NCI-H510A treated with DMSO at 0.1 percent for 48 hours (cell line): ENCODE measurements at regions not wholly inside any gene's neighbourhood (a gene's known extent, or its start where the extent isn't known, plus 50 kb on each side); places are given as distances from the start of the nearest gene placed in this dataset.
A peak's percentile ranks its signal among the peaks of the same experiment; 100 is the strongest.

Experiments used
- DNase-seq: peaks from one replicate; lab custom pipeline; 2025; lab: John Stamatoyannopoulos, UW

GRCh38 chr11:119855066-119855465 is 126.1 kb upstream of the NECTIN1 start:
- no peak for DNase-seq

DNA sequence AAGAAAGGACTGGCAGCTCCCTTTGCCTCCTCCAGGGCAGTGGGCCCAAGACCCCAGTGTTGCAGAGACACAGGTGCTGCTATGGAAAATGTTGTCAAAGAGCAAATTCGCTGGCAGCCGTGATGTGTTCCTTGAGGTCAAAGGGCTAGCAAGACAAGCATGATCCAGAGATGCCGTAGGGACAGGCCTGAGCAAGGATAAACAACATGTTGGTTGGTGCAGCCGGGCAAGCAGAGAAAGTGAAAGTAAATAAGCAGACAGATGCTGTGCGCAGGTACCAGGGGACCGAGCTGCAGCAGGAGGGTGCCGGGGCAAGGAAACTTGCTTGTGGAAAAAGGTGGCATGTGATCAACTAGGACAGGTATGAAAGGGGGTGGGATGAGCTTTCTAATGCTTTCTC is 125.5 kb upstream of the NECTIN1 start:
- peak; percentile 63 for DNase-seq

- DNase-seq = no peak
These were observed 124.8 kb upstream of the NECTIN1 start for GRCh38 chr11:119853581-119854360.

GRCh38 chr11:119852741-119853140 is 123.7 kb upstream of the NECTIN1 start:
- DNase-seq = no peak

GRCh38 chr11:119850822-119851409 is 121.9 kb upstream of the NECTIN1 start:
- no peak for DNase-seq

GRCh38 chr11:119849872-119850271 is 120.9 kb upstream of the NECTIN1 start:
- no peak for DNase-seq

DNA sequence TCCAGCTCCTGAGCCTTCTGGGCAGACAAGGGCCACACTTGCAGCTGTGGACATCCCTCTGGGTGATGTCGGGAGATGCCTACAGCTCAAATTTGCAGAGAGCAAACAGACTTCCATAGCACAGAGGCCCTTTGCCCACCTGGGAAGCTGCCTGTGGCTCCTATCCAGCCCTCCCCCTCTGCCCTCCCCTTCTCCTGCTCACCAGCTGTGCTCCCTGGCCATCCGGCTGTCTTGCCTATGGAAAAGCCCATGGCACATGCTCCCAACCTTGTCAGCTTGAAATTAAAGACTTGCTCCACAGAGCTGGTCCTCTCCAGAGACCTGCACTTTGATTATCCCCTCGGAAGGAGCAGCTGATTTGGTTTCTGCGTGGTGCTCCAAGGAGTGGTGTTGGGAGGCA is 118.9 kb upstream of the NECTIN1 start:
- DNase-seq = no peak

GRCh38 chr11:119846374-119846773 is 117.4 kb upstream of the NECTIN1 start:
- DNase-seq = no peak

DNA sequence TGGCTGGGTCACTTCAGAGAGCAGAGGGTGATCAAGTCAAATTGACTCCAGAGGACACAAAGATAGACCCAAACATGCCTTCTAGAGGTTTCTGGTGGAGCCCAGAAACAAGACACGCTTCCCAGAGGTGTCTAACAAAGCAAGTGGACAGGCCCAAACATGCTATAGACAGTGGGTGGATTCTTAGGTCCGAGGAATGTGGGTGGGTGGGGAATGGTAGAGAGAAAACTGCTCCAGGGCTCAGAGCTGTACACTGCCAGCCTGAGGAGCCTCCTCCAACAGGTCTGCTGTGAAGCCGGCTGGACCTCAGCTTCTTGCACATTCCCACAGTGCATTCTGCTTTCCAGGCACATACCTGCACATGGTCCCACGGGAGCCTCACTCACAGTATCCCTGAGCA is 116.8 kb upstream of the NECTIN1 start:
- DNase-seq = no peak

- DNase-seq = no peak
These were observed 116.3 kb upstream of the NECTIN1 start for GRCh38 chr11:119845305-119845704.

DNA sequence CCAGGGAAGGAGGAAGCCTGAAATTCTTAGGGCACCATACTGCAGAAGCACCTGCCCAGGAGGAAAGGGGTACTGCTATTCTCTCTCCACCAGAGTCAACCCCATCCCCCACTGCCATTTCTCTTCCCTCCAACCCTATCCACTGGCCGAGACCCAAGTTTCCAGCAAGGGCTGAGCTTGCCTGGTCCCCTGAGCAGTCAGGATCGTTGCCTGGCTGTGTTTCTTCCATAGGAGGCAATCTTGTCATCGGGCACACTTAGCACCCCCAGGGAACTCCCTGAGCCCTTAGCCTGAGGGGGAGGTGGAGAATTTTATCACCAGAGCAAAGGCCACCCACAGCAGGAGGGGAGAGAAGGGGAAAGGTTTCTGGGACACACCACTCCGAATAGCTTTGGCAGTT is 115.8 kb upstream of the NECTIN1 start:
- no peak for DNase-seq

GRCh38 chr11:119843877-119844276 is 114.9 kb upstream of the NECTIN1 start:
- DNase-seq = no peak

- no peak for DNase-seq
These were observed 113.7 kb upstream of the NECTIN1 start for GRCh38 chr11:119842731-119843130.

- no peak for DNase-seq
These were observed 110.6 kb upstream of the NECTIN1 start for GRCh38 chr11:119839476-119840133.

DNA sequence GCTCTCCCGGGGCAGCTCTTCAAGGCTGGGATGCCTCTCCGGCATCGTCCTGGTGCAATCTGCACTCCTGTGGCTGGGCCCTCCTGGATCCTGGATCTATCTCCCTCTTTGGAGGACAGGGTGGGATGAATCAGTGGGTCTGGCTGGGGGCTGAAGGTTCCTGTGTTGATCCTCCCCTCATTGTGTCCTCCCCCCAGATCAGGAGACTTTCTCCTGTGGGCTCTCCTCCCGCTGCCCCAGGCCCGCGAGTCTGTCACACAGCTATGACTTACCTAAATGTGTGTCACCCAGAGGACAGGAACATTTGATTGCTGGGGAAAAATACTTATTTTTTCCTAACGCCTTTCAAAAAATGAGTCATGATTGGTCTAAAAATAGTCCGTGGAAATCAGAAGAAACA is 106.8 kb upstream of the NECTIN1 start:
- DNase-seq = no peak

DNA sequence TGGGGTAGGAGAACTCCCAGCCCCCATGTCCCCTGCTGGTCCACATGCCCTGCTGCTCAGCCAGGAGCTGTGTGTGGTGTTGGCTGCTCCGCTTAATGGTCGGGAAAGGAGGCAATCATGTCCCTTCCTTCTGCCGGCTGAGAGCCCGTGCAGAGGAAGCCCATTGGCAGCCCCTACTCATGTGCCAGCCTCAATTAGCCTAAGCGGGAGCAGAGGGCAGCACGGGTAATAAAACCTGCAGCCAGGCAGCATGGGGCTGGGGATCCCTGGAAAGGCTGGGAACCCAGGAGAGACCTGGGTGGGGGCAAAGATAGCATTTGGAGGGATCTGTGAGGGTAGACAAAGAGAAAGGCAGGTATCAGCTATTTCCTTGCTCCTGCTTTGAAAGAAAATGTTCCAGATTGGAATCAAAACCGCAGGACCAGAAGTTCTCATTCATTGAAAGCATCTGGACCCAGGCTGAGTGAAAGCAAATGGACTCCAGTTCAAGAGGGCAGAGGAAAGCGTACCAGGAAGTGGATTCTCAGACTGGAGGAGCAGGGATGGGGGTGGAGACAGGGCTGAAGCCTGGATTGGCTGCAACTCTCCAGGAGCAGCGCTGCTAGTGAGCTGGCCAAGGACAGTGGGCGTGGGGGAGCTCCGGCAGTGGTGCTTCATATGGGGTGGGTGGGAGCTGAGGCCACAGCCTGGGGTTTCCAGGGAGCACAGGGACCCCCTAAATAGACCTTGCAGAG is 103.4 kb upstream of the NECTIN1 start:
- peak; percentile 82 for DNase-seq

GRCh38 chr11:119831011-119831410 is 102.0 kb upstream of the NECTIN1 start:
- DNase-seq = no peak

DNA sequence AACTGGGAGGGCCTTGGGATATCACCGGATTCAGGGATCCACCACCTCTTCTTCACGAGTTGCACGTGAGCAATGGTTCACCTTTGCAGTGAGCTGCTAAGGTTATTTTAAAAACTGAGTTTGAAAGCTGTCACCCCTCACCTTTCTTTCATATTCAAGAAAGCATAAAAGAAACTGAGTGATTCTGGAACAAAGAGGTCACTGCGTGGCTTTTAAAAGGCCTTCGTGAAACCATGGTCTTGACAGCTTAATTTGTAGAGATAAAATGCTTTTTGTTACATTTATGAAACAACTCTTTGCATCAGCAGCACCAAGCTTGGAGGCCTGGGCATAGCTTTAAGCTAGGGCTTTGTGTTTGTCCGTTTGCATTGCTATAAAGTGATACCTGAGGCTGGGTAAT is 101.4 kb upstream of the NECTIN1 start:
- DNase-seq = no peak

- DNase-seq = no peak
These were observed 100.4 kb upstream of the NECTIN1 start for GRCh38 chr11:119829402-119829801.

DNA sequence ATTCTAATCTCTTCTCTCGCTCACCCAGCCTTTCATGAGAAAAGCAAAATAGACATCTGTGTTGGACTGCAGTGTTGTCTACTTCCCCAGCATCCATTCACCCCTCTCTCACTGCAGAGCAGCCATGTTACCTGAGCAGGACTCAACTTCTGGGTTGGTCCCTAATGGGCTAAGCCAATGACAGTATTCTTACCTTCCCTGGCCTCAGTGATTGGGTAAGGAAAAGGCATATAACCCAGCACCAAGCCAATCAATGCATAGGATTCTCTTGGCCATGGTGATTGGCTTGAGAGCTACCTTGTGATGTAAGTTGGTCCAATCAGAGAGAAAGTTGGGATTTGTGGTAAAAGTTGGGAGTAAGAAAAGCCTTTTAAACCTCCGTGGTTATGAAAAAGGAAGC is 99.8 kb upstream of the NECTIN1 start:
- no peak for DNase-seq

DNA sequence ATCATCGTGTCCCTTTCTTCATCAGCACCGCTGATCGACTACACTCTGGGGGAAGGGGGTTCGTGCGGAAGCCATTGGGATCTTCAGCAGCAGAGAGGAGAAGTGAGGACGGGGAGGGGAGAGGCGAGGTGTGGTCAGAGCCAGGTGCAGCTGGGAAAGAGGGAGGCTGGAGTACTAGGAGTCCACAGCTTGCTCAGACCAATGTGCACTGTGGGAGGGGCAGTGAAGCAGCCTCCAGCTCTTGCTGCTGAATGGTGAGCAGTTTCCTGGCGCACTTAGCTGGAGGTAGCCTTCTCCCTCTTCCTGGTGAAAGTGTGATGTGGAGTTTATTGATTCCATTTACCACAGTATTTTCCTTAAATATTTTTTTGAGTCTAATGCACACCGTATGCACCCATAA is 99.0 kb upstream of the NECTIN1 start:
- DNase-seq = peak; percentile 89

- peak; percentile 20 for DNase-seq
These were observed 98.1 kb upstream of the NECTIN1 start for GRCh38 chr11:119827113-119827512.

DNA sequence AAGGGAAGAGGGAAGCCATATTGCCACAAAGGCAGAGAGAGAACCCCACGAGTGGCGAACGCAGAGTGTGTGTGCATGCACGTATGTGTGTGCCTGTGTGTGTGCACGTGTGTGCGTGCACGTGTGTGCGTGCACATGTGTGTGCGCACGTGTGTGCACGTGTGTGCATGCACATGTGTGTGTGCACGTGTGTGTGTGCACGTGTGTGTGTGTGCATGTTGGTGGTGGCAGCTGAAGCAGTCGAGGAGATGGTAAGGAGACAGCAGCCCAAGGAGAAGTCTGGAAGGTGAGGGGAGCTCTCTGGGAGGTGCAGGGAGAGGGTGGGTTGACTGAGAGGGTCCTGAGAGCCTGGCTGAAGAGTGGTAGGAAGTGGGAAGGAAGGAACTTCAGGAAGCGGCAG is 94.1 kb upstream of the NECTIN1 start:
- no peak for DNase-seq
